WTC11 (cell line): ENCODE measurements at regions not wholly inside any gene's neighbourhood (a gene's known extent, or its start where the extent isn't known, plus 50 kb on each side); places are given as distances from the start of the nearest gene placed in this dataset.

Source experiments
- ELF4 ChIP-seq: sonication (generic); formaldehyde crosslinking; IDR thresholded peaks from 2 replicates; pipeline ENCODE4 v1.8.1; 2022; ENCODE audit warnings: low read depth, mild to moderate bottlenecking, moderate library complexity, missing genetic modification reagents
- MXD4 ChIP-seq: fragments of 250-450 bp; sonication (Bioruptor Pico); IDR thresholded peaks from 2 replicates; pipeline ENCODE4 v1.8.0; 2021; ENCODE audit warnings: mild to moderate bottlenecking, moderate library complexity, borderline replicate concordance
- SP1 ChIP-seq: sonication (generic); formaldehyde crosslinking; conservative IDR thresholded peaks from 2 replicates; pipeline ENCODE4 v1.8.1; 2022; ENCODE audit warnings: missing genetic modification reagents
- ZNF138 ChIP-seq: sonication (generic); formaldehyde crosslinking; conservative IDR thresholded peaks from 2 replicates; pipeline ENCODE4 v1.8.1; 2022; ENCODE audit warnings: mild to moderate bottlenecking, moderate library complexity, missing genetic modification reagents
- TF ChIP-seq, protein P1 (sequence below): sonication (generic); formaldehyde crosslinking; IDR thresholded peaks from 2 replicates; pipeline ENCODE4 v1.8.1; 2023; ENCODE audit warnings: mild to moderate bottlenecking, missing genetic modification reagents
- TF ChIP-seq, protein P2 (sequence below): fragments of 200-600 bp; IDR thresholded peaks from 2 replicates; pipeline ENCODE4 v1.8.0; 2022; ENCODE audit warnings: antibody characterized with exemption
- TF ChIP-seq, protein P3 (sequence below): sonication (generic); formaldehyde crosslinking; IDR thresholded peaks from 2 replicates; pipeline ENCODE4 v1.8.0; 2022; ENCODE audit warnings: mild to moderate bottlenecking, missing genetic modification reagents

DNA sequence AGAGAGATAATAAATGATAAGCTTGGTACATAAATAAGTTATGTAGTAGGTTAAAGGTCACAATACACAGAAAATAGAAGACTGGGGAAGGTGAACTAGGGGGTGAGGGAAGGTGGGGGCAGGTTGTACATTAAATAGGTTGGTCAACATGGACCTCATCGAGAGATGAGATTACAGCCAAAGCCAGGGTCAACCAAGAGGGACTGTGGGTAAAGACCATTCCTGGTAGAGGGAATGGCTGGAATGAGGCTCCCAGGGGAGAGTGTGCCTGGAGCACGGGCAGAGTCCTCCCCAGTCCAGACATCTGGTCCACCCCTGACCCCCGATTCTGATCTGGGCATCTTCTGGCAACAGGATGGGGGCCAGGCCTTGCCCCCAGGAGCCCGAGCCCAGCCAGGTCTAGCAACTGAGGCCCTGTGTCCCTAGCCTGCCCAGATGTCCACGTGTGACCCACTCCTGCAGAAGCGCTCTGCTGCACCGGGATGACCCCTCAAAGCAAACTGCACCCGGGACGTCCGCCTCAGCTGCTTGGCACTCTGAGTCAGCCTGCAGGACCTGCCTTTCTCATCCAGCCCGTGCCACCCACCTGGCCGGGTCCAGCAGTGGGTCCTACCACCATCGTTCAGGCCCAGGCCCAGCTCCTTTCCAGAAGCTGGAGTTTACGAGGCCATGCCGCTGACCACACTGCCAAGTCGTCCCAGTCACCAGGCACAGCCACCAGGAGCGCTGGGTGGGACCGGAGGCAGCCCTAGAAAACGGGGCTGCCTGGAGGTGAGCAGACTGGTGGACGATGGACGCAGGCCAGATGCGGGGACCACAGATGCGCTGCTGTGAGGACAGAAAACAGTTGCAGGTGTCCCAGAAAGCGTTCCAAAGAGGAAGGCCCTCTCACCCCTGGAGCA is 56.2 kb upstream of the ID2 start:
- no peak for TF ChIP-seq SP1
- TF ChIP-seq, protein P1, sequence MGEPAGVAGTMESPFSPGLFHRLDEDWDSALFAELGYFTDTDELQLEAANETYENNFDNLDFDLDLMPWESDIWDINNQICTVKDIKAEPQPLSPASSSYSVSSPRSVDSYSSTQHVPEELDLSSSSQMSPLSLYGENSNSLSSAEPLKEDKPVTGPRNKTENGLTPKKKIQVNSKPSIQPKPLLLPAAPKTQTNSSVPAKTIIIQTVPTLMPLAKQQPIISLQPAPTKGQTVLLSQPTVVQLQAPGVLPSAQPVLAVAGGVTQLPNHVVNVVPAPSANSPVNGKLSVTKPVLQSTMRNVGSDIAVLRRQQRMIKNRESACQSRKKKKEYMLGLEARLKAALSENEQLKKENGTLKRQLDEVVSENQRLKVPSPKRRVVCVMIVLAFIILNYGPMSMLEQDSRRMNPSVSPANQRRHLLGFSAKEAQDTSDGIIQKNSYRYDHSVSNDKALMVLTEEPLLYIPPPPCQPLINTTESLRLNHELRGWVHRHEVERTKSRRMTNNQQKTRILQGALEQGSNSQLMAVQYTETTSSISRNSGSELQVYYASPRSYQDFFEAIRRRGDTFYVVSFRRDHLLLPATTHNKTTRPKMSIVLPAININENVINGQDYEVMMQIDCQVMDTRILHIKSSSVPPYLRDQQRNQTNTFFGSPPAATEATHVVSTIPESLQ (CRISPR knock-in tag) = no peak
- TF ChIP-seq, protein P2, sequence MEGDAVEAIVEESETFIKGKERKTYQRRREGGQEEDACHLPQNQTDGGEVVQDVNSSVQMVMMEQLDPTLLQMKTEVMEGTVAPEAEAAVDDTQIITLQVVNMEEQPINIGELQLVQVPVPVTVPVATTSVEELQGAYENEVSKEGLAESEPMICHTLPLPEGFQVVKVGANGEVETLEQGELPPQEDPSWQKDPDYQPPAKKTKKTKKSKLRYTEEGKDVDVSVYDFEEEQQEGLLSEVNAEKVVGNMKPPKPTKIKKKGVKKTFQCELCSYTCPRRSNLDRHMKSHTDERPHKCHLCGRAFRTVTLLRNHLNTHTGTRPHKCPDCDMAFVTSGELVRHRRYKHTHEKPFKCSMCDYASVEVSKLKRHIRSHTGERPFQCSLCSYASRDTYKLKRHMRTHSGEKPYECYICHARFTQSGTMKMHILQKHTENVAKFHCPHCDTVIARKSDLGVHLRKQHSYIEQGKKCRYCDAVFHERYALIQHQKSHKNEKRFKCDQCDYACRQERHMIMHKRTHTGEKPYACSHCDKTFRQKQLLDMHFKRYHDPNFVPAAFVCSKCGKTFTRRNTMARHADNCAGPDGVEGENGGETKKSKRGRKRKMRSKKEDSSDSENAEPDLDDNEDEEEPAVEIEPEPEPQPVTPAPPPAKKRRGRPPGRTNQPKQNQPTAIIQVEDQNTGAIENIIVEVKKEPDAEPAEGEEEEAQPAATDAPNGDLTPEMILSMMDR = no peak
- no peak for TF ChIP-seq ZNF138
- TF ChIP-seq, protein P3, sequence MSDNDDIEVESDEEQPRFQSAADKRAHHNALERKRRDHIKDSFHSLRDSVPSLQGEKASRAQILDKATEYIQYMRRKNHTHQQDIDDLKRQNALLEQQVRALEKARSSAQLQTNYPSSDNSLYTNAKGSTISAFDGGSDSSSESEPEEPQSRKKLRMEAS (CRISPR knock-in tag) = no peak
- TF ChIP-seq ELF4 (CRISPR knock-in tag) = no peak
- no peak for TF ChIP-seq MXD4
